IMR-90 (cell line): ENCODE measurements at regions not wholly inside any gene's neighbourhood (a gene's known extent, or its start where the extent isn't known, plus 50 kb on each side); places are given as distances from the start of the nearest gene placed in this dataset.

Experiments
- ATAC-seq: fragments of 200-7000 bp; cut with Tn5 transposase; 2 replicates; pipeline ENCODE4 v1.9.1; 2020; ENCODE audit warnings: low read depth, mild to moderate bottlenecking, moderate library complexity
- BruUV-seq: library from RNA; stranded (reverse); fragments of 400-500 nt; replicated peaks from 2 replicates; lab custom pipeline; 2021; lab: Mats Ljungman, UMichigan
- CTCF ChIA-PET: fragments of 300-600 bp; formaldehyde crosslinking; extraction: SDS; loops from one replicate; lab custom pipeline; 2021; ENCODE audit warnings: antibody characterized with exemption; lab: Yijun Ruan, JAX
- POLR2A ChIA-PET: fragments of 300-600 bp; sonication (Branson Sonifier 250); formaldehyde crosslinking; loops from one replicate; lab custom pipeline; 2022; ENCODE audit warnings: antibody characterized with exemption; ENCODE audit not compliant: unreplicated experiment; lab: Charles Lee
- DNase-seq: peaks from one replicate; pipeline ENCODE4 v3.0.0; 2013
- H2AFZ ChIP-seq: replicated peaks from 2 replicates; pipeline ENCODE3; 2013; ENCODE audit warnings: low read length, mild to moderate bottlenecking; ENCODE audit not compliant: poor library complexity
- H2AK5ac ChIP-seq: 2 replicates; pipeline ENCODE4 v1.6.1; 2013; ENCODE audit warnings: low read depth, low read length, inconsistent platforms
- H2AK9ac ChIP-seq: replicated peaks from 2 replicates; pipeline ENCODE3; 2013; ENCODE audit warnings: mild to moderate bottlenecking, low read depth, low read length, moderate library complexity; ENCODE audit not compliant: poor library complexity
- H2BK120ac ChIP-seq: 2 replicates; pipeline ENCODE4 v1.6.1; 2013; ENCODE audit warnings: low read depth, low read length, inconsistent platforms
- H2BK15ac ChIP-seq: 3 replicates; pipeline ENCODE4 v1.6.1; 2013; ENCODE audit warnings: low read depth, low read length, inconsistent platforms
- H2BK20ac ChIP-seq: 2 replicates; pipeline ENCODE4 v1.6.1; 2013; ENCODE audit warnings: low read depth, mild to moderate bottlenecking, inconsistent platforms, low read length, moderate library complexity
- H2BK5ac ChIP-seq: 2 replicates; pipeline ENCODE4 v1.6.1; 2013; ENCODE audit warnings: mild to moderate bottlenecking, low read depth, low read length, inconsistent platforms; ENCODE audit not compliant: poor library complexity, severe bottlenecking
- H3K14ac ChIP-seq: replicated peaks from 2 replicates; pipeline ENCODE4 v1.6.1; 2013; ENCODE audit warnings: low read depth, low read length, inconsistent platforms
- H3K18ac ChIP-seq: 2 replicates; pipeline ENCODE4 v1.6.1; 2013; ENCODE audit warnings: low read depth, low read length, control low read depth
- H3K23ac ChIP-seq: 2 replicates; pipeline ENCODE4 v1.6.1; 2013; ENCODE audit warnings: low read depth, low read length, inconsistent platforms
- H3K27ac ChIP-seq: 2 replicates; pipeline ENCODE4 v1.5.1; 2013; ENCODE audit warnings: mild to moderate bottlenecking, control low read depth, low read length; ENCODE audit not compliant: insufficient read depth
- H3K27me3 ChIP-seq: 2 replicates; pipeline ENCODE4 v1.6.1; 2013; ENCODE audit warnings: low read length; ENCODE audit not compliant: control insufficient read depth, insufficient read depth
- H3K36me3 ChIP-seq: 2 replicates; pipeline ENCODE4 v1.6.1; 2013; ENCODE audit warnings: low read length, mixed read lengths; ENCODE audit not compliant: control insufficient read depth, insufficient read depth
- H3K4ac ChIP-seq: 2 replicates; pipeline ENCODE4 v1.6.1; 2013; ENCODE audit warnings: low read depth, low read length, inconsistent platforms
- H3K4me1 ChIP-seq: 2 replicates; pipeline ENCODE4 v1.6.1; 2013; ENCODE audit warnings: low read length, mixed read lengths; ENCODE audit not compliant: control insufficient read depth, insufficient read depth
- H3K4me2 ChIP-seq: 2 replicates; pipeline ENCODE4 v1.6.1; 2013; ENCODE audit warnings: low read depth, mild to moderate bottlenecking, control low read depth, low read length, moderate library complexity
- H3K4me3 ChIP-seq: 2 replicates; pipeline ENCODE4 v1.5.1; 2013; ENCODE audit warnings: low read depth, mild to moderate bottlenecking, control low read depth, low read length, moderate library complexity; ENCODE audit not compliant: insufficient read depth
- H3K56ac ChIP-seq: 2 replicates; pipeline ENCODE4 v1.6.1; 2013; ENCODE audit warnings: low read length, inconsistent platforms; ENCODE audit not compliant: insufficient read depth; ENCODE audit errors: extremely low read depth
- H3K79me1 ChIP-seq, 2 experiments: 2 replicates each; pipeline ENCODE4 v1.6.1; 2013; ENCODE audit warnings: low read length in 2 of 2, inconsistent platforms in 1 of 2, low read depth in 1 of 2
- H3K9ac ChIP-seq: 2 replicates; pipeline ENCODE4 v1.6.1; 2013; ENCODE audit warnings: low read depth, low read length, control low read depth
- H3K9me1 ChIP-seq: 2 replicates; pipeline ENCODE4 v1.6.1; 2013; ENCODE audit warnings: low read length, inconsistent platforms; ENCODE audit not compliant: insufficient read depth
- H3K9me3 ChIP-seq: 2 replicates; pipeline ENCODE4 v1.6.1; 2013; ENCODE audit warnings: low read length; ENCODE audit not compliant: control insufficient read depth, insufficient read depth
- H4K20me1 ChIP-seq: 2 replicates; pipeline ENCODE4 v1.6.1; 2013; ENCODE audit warnings: low read length, inconsistent platforms; ENCODE audit not compliant: insufficient read depth
- H4K5ac ChIP-seq: 2 replicates; pipeline ENCODE4 v1.6.1; 2013; ENCODE audit warnings: mild to moderate bottlenecking, low read depth, low read length, control low read depth
- H4K8ac ChIP-seq, 2 experiments: 2 replicates each; pipeline ENCODE4 v1.6.1; 2013; ENCODE audit warnings: low read depth in 2 of 2, low read length in 2 of 2, control low read depth in 1 of 2, inconsistent platforms in 1 of 2
- H4K91ac ChIP-seq: 2 replicates; pipeline ENCODE4 v1.6.1; 2013; ENCODE audit warnings: low read depth, low read length, inconsistent platforms; ENCODE audit not compliant: insufficient read depth
- BHLHE40 ChIP-seq: fragments of 150-350 bp; IDR thresholded peaks from 2 replicates; pipeline ENCODE4 v1.6.1; 2016; ENCODE audit warnings: mild to moderate bottlenecking, low read depth, low read length
- CEBPB ChIP-seq: IDR thresholded peaks from 2 replicates; pipeline ENCODE4 v1.6.1; 2012; ENCODE audit warnings: low read depth, low read length, improper control_type of control experiment
- FOS ChIP-seq: fragments of 150-350 bp; IDR thresholded peaks from 2 replicates; pipeline ENCODE4 v1.6.1; 2016; ENCODE audit warnings: low read depth, low read length
- MAFK ChIP-seq: IDR thresholded peaks from 2 replicates; pipeline ENCODE4 v1.6.1; 2012; ENCODE audit warnings: low read depth, low read length, improper control_type of control experiment
- MAZ ChIP-seq: IDR thresholded peaks from 2 replicates; pipeline ENCODE4 v1.6.1; 2012; ENCODE audit warnings: low read depth, mild to moderate bottlenecking, low read length, improper control_type of control experiment, moderate library complexity, borderline replicate concordance
- NFE2L2 ChIP-seq: fragments of 150-350 bp; IDR thresholded peaks from 2 replicates; pipeline ENCODE4 v1.6.1; 2016; ENCODE audit warnings: low read depth, mild to moderate bottlenecking, low read length
- POLR2A ChIP-seq: IDR thresholded peaks from 2 replicates; pipeline ENCODE4 v1.6.1; 2012; ENCODE audit warnings: mild to moderate bottlenecking, low read depth, low read length
- RAD21 ChIP-seq: IDR thresholded peaks from 2 replicates; pipeline ENCODE4 v1.6.1; 2012; ENCODE audit warnings: low read length, improper control_type of control experiment
- RFX5 ChIP-seq: IDR thresholded peaks from 2 replicates; pipeline ENCODE4 v1.8.0; 2012; ENCODE audit warnings: low read depth, mild to moderate bottlenecking, low read length, moderate library complexity
- SMC3 ChIP-seq: fragments of 150-350 bp; IDR thresholded peaks from 2 replicates; pipeline ENCODE4 v1.6.1; 2016; ENCODE audit warnings: low read depth, mild to moderate bottlenecking, antibody characterized with exemption, low read length, moderate library complexity
- dilution Hi-C: fragments of 300-500 bp; cut with HindIII; formaldehyde crosslinking; loops from one replicate; pipeline ENCODE4 v1.14.3; 2018; ENCODE audit warnings: low sequenced_read_pairs; ENCODE audit not compliant: unreplicated experiment
- in situ Hi-C: fragments of 300-500 bp; cut with MboI; formaldehyde crosslinking; loops from 3 replicates; pipeline ENCODE4 v1.14.3; 2019; ENCODE audit warnings: low sequenced_read_pairs, inconsistent platforms, mixed read lengths
- intact Hi-C: fragments of 100-400 bp; cut with micrococcal nuclease; formaldehyde crosslinking; loops from 2 replicates; pipeline ENCODE4 v1.10.0; 2022
- TF ChIP-seq, protein P1 (sequence below): fragments of 150-350 bp; IDR thresholded peaks from 2 replicates; pipeline ENCODE4 v1.6.1; 2016; ENCODE audit warnings: low read depth, mild to moderate bottlenecking, low read length, moderate library complexity, borderline replicate concordance
- TF ChIP-seq, protein P2 (sequence below): conservative IDR thresholded peaks from 2 replicates; pipeline ENCODE4 v1.5.1; 2012; ENCODE audit warnings: mild to moderate bottlenecking, low read depth, low read length, improper control_type of control experiment
- TF ChIP-seq, protein P3 (sequence below): fragments of 150-350 bp; IDR thresholded peaks from 2 replicates; pipeline ENCODE4 v1.6.1; 2017; ENCODE audit warnings: mild to moderate bottlenecking, antibody characterized with exemption, low read length, low read depth

DNA sequence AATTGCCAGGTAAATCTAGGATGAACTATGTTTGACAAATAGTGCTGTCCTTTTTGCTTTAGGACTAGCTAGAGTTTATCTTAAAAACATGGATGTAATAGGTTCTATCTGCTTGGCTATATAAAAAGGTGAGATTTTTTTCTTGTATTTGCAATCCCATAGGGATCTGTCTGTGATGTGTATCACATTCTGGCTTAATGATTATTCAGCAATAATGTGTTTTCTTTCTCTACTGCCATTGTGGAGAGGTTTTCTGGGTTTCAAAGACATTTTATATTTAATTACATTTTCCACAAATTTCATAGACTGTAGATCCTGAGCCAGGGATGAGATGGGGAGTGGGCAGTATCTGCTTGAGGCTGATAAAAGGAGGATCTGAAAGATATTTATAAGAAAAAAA lies 277.8 kb upstream of the SLITRK5 start:
- Histone ChIP-seq H3K18ac (no peak overlapping the region), H2BK120ac (no peak overlapping the region), H4K5ac (no peak overlapping the region)

More for the DNA sequence above, 277.8 kb upstream of the SLITRK5 start:
- Histone ChIP-seq H2BK5ac (no peak overlapping the region), H3K14ac (no peak overlapping the region), H3K56ac (no peak overlapping the region), H3K4me1 (no peaks in the 10 kb centered on the region), H3K36me3 (no peaks in the 10 kb centered on the region), H3K9ac (no peak overlapping the region), H3K23ac (no peak overlapping the region), H4K91ac (no peak overlapping the region), H3K27ac (no peak overlapping the region), H2BK20ac (no peak overlapping the region), H3K9me1 (no peaks in the 10 kb centered on the region), H3K4me2 (no peak overlapping the region), H3K27me3 (no peaks in the 10 kb centered on the region), H2AK5ac (no peak overlapping the region), H3K4me3 (no peak overlapping the region), H2BK15ac (no peak overlapping the region), H2AK9ac (no peak overlapping the region), H4K8ac (no peak overlapping the region), H3K9me3 (peaks cover 2% of the 10 kb centered on the region; the same call in 1 of the 2 replicates), H2AFZ (no peak overlapping the region), H3K79me1 (no peaks in the 10 kb centered on the region), H3K4ac (no peak overlapping the region), H4K20me1 (no peaks in the 10 kb centered on the region)
- no peak for DNase-seq
- dilution Hi-C loops (no loop called here), in situ Hi-C loops (no loop called here), intact Hi-C loops (no loop called here)
- POLR2A ChIA-PET: no interaction called here
- no peak for ATAC-seq
- CTCF ChIA-PET: no interaction called here
- TF ChIP-seq, protein P1, sequence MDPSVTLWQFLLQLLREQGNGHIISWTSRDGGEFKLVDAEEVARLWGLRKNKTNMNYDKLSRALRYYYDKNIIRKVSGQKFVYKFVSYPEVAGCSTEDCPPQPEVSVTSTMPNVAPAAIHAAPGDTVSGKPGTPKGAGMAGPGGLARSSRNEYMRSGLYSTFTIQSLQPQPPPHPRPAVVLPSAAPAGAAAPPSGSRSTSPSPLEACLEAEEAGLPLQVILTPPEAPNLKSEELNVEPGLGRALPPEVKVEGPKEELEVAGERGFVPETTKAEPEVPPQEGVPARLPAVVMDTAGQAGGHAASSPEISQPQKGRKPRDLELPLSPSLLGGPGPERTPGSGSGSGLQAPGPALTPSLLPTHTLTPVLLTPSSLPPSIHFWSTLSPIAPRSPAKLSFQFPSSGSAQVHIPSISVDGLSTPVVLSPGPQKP: no peak
- TF ChIP-seq BHLHE40: no peak
- TF ChIP-seq MAFK: no peak
- TF ChIP-seq MAZ: no peak
- TF ChIP-seq, protein P2, sequence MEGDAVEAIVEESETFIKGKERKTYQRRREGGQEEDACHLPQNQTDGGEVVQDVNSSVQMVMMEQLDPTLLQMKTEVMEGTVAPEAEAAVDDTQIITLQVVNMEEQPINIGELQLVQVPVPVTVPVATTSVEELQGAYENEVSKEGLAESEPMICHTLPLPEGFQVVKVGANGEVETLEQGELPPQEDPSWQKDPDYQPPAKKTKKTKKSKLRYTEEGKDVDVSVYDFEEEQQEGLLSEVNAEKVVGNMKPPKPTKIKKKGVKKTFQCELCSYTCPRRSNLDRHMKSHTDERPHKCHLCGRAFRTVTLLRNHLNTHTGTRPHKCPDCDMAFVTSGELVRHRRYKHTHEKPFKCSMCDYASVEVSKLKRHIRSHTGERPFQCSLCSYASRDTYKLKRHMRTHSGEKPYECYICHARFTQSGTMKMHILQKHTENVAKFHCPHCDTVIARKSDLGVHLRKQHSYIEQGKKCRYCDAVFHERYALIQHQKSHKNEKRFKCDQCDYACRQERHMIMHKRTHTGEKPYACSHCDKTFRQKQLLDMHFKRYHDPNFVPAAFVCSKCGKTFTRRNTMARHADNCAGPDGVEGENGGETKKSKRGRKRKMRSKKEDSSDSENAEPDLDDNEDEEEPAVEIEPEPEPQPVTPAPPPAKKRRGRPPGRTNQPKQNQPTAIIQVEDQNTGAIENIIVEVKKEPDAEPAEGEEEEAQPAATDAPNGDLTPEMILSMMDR: no peak
- no peak for TF ChIP-seq CEBPB
- no peak for TF ChIP-seq FOS
- TF ChIP-seq RAD21: no peak
- no peak for TF ChIP-seq SMC3
- no peak for TF ChIP-seq POLR2A
- TF ChIP-seq RFX5: no peak
- TF ChIP-seq, protein P3, sequence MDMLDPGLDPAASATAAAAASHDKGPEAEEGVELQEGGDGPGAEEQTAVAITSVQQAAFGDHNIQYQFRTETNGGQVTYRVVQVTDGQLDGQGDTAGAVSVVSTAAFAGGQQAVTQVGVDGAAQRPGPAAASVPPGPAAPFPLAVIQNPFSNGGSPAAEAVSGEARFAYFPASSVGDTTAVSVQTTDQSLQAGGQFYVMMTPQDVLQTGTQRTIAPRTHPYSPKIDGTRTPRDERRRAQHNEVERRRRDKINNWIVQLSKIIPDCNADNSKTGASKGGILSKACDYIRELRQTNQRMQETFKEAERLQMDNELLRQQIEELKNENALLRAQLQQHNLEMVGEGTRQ: no peak
- TF ChIP-seq NFE2L2: no peak
- BruUV-seq: no TSS peak
